Fibroblast of skin of scalp (primary cell): ENCODE measurements at regions not wholly inside any gene's neighbourhood (a gene's known extent, or its start where the extent isn't known, plus 50 kb on each side); places are given as distances from the start of the nearest gene placed in this dataset.

Experiments used
- DNase-seq: peaks from one replicate; pipeline ENCODE4 v3.0.0-alpha.2; 2013

GRCh38 chr9:120109242-120109641, 470.7 kb downstream of the CDK5RAP2 start:
- peak; percentile 14 for DNase-seq

GRCh38 chr9:120107138-120107537, 472.8 kb downstream of the CDK5RAP2 start:
- DNase-seq = no peak

DNA sequence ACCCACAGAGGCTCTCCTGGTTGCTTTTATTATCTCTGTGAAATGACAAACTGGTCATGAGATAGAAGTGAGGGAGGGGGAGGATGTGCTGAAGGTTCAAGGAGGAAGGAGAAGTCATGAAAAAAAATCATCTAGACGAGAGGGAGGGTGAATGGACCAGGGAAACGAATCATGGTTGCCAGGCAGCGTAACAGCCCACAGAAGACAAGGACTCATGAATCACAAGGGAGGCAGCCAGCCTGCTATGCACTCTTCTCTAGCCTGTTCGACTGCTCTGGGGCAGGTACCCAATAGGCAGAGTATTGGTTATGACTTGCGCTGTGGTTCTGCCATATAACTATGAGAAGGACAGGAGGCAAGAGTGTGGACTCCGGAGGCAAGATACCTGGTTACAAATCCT, 475.2 kb downstream of the CDK5RAP2 start:
- DNase-seq = no peak

GRCh38 chr9:120100595-120100994, 479.4 kb downstream of the CDK5RAP2 start:
- DNase-seq = no peak

DNA sequence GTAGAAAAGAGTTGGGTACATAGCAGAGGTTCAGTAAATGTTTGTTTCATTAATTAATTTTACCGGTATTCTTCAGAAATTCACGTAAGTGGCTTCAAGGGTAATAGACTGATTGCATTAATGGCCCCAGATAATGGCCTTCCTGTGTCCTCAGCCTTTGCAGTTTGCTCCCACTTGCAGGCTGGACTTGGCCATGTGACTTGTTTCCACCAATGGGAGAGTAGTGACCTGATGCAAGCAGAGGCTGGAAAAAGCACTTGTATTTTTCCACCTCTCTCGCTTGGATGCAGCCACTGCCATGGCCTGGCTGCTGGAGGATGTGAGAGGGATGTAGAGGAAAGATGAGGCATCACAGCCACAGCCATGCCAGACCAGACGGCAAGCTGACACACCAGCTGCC, 480.9 kb downstream of the CDK5RAP2 start:
- DNase-seq = no peak

DNA sequence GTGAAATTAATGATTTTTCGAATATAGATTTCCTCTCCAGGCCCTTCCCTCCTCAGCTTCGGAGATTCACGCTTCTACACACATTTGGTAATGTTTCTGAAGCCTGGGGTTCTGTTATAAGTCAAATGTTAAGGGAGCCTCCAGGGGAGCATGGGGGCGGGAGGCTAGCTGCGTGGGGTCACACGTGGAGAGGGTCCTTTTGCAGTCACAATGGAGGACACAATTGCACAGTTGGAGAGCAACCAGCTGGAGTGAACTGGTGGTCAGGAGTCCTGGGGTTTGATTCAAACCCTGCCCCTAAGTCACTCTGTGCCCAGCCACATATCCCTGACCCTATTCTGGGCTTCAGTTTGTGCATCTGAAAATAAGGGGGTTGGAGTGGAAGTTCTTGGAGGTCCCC, 481.4 kb downstream of the CDK5RAP2 start:
- DNase-seq = no peak

DNA sequence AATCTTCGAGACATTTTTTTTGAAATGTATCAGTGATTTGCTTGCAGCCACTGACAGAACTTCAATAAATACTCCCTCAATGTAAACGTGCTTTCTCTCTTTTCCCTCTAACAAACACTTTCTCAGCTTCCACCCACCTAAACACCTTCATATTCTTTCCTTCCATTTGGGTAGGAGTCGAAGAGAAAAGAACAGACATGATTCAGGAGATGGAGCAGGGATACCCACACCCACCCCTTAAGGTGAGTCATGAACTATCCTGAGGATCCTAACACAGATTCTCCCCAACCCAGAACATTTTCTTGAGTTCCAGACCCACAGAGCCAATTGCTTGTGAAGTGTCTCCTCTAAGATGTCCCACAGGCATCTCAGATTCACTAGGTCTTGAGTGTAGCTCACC, 488.8 kb downstream of the CDK5RAP2 start:
- DNase-seq = no peak

DNA sequence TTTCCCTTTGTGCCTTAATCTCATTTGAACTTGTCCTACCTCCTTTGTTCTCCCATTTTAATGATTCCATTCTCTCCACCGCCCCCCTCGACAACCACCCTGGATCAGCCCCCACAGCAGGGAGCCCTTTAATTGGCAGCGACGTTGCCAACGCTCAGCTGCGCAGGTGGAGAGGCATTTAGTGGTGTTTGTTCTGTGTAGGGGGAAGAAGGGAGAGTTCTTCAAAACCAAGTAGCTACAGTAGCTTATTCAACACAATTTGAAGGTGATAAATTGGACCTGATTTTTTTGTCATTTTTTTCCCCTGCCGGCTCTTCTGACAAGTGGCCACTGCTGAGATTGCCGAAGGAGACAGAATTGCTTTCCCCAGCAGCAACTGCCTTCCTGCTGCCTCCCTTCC, 499.1 kb downstream of the CDK5RAP2 start:
- DNase-seq = no peak

- DNase-seq = no peak
Measured at GRCh38 chr9:120078112-120078511, 501.9 kb downstream of the CDK5RAP2 start.

GRCh38 chr9:120071760-120072159, 508.2 kb downstream of the CDK5RAP2 start:
- no peak for DNase-seq

- DNase-seq = no peak
Measured at GRCh38 chr9:120066315-120066714, 513.7 kb downstream of the CDK5RAP2 start.

DNA sequence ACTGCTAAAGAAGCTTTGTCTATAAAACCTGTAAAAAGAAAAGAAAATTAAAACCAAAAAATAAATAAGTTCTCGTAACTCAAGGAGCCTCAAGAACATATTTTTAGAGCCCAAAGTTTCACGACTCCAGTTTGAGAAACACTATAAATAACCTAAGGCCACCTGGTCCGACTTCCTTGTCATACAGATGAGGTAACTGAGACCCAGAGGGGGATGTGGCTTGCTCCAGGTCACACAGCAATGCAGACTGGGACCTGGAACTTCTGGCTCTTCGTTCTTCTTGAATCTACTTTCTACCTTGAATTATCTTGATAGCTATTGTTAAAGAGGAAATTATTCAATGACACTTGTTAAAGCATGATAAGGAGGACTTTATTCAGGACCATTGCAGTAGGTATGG, 514.8 kb downstream of the CDK5RAP2 start:
- DNase-seq = no peak

- no peak for DNase-seq
Measured at GRCh38 chr9:120045011-120045410, 535.0 kb downstream of the CDK5RAP2 start.

DNA sequence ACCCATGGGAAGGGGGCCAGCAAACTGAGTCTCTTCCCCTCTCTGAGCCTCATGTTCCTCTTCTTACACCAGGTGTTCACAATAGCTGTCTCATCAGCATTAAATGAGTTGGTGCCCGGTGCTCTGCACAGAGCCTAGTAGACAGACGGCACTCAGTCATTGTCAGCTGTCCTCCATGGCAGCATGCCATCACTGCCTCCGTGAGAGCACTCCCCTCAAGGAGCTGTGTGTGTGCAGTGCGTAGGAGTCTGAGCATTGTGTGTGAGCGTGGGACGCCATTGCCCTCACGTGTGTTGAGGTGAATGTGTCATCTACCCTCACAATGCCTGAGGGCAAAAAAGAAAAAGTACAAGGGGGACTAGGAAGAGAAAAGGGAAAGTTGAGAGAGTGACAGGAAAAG, 536.5 kb downstream of the CDK5RAP2 start:
- DNase-seq = no peak

GRCh38 chr9:120040896-120041295, 539.1 kb downstream of the CDK5RAP2 start:
- DNase-seq = no peak

DNA sequence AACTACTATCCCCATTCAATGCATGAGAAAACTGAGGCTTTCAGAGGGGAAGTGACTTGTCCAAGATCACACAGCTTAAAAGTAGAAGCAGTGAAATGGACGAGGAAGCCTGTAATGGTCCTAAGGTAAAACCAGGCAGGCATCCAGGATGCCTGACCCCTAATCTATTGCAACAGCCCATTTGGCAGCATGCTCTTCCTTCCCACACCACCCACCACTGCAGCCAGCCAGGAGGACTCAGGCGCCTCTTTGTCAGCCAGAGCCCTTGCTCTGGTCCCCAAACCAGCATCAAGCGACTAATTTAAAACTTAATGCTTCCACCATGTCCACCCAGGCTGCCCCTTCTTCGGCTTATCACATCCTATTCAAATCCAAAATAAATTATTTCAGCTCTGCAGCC, 541.6 kb downstream of the CDK5RAP2 start:
- DNase-seq = no peak

DNA sequence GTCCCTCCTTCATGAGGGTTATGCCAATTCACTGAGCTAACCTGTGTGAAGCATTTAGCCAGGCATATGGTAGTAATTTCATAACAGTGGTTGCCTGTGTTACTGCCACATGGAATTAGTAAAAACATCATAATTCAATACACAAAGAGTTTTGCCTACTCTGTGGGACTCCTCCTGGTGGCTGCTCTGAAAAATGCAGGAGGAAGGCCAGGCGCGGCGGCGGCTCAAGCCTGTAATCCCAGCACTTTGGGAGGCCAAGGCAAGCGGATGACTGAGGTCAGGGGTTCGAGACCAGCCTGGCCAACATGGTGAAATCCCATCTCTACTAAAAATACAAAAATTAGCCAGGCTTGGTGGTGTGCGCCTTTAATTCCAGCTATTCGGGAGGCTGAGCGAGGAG, 547.3 kb downstream of the CDK5RAP2 start:
- DNase-seq = peak; percentile 3

DNA sequence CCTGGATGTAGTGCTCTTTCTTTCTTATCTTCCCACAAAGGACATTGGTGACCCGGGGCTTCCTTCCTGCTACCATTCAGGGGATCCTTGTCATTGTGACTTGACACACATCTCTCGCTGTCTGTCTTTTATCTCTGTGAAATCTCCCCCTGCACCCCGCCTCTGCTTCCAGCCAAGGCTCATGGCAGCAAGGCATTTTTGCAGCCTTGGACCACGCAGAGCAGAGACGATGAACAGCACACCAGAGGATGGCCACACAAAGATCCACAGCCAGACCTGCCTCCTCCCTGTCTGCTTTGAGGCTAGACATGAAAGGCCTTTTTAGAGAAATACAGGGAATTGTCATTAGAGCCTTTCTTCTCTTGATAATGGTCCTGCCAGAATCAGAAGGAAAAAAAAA, 549.1 kb downstream of the CDK5RAP2 start:
- no peak for DNase-seq

DNA sequence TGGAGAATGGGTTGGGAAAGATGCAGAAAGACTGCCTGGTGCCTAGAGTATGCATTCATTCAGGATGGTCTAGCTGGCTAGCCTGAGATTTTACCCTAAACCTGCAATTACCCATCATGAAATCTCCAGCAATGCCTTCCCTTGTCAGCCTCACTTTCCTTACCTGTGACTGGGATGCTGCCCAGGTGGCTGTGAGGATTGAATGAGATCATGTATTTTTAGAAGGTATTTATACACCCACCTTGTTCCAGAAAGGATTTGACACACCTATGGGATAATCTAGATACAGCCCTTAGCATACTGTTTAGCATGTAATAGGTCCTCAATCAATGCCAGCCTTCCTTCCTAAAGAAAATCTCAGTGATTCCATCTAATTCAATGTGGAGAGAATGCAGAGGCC, 561.4 kb downstream of the CDK5RAP2 start:
- DNase-seq = no peak

DNA sequence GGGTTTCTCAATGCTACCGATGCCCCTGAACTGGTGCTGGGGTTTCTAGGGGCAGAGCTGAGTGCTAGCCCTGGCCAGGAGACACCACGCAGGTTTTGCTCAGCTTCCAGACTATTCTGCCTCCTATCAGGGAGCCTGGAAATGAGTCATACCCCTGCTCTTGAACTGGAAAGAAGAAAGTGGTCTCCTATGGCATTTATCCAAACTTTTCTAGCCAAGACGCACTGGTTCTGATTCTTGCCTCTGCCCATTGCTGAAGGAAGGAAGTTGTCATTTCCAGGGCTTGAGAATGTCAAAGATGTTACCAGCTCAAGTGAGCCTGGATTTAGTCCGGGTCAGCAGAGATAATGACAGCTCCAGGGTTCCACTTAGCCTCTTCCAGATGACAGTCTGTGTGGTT, 561.9 kb downstream of the CDK5RAP2 start:
- no peak for DNase-seq

DNA sequence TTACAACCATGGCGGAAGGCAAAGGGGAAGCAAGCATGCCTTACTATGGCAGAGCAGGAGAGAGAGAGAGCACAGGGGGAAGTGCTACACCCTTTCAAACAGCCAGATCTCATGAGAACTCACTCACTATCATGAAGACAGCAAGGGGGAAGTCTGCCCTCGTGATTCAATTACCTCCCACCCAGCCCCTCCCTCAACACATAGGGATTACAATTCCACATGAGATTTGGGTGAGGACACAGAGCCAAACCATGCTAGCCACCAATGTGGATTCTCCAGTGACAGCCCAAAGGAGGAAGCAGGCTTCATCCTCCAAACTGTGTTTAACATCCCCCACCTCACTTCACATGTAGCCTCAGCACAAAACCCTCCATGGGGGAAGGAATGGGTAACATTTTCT, 563.7 kb downstream of the CDK5RAP2 start:
- DNase-seq = no peak

GRCh38 chr9:120014796-120015195, 565.2 kb downstream of the CDK5RAP2 start:
- no peak for DNase-seq

- no peak for DNase-seq
Measured at GRCh38 chr9:120009856-120010255, 570.1 kb downstream of the CDK5RAP2 start.

DNA sequence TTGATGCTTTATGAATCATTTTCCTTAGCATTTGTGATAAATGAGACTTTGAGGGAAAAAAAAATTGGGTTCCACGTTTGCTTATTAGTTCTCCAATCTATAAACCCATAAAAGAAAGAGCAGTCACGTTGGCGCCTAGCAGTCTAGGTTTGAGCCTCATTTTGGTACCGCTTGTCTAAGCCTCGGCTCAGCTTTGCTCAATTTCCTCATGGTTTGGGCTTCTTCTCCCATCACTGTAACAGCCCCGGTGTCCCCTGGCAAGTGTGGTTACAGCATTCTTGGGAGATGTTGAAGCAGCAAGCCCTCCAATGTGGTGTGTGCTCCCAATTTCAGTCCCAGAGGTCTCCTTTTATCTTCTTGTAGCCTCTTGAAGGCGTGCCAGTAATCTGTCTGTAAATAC, 578.4 kb downstream of the CDK5RAP2 start:
- peak; percentile 44 for DNase-seq

DNA sequence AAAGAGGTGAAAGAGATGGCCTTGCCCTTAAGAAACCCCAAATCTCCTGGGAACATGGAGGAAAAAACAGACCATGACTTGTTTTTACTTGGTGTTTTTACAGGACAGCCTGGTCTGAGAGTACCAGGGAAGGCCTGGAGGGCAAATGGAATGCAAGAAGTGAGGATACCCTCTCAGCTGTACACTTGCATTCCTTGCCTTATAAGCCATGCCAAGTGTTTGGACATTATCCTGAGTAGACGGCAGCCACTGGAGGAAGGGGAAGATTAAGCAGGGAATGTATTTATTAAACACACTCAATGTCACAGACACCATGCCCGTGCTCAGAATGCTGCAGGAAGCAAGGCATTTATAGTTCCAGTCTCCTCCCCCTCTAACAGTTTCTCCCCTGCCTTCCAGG, 581.4 kb downstream of the CDK5RAP2 start:
- DNase-seq = peak; percentile 12

GRCh38 chr9:119991797-119992196, 588.2 kb downstream of the CDK5RAP2 start:
- DNase-seq = no peak
